IMR-90 (cell line): ENCODE measurements at regions not wholly inside any gene's neighbourhood (a gene's known extent, or its start where the extent isn't known, plus 50 kb on each side); places are given as distances from the start of the nearest gene placed in this dataset.

ENCODE experiments used
- ATAC-seq: fragments of 200-7000 bp; cut with Tn5 transposase; 2 replicates; pipeline ENCODE4 v1.9.1; 2020; ENCODE audit warnings: low read depth, mild to moderate bottlenecking, moderate library complexity
- BruUV-seq: library from RNA; stranded (reverse); fragments of 400-500 nt; replicated peaks from 2 replicates; lab custom pipeline; 2021; lab: Mats Ljungman, UMichigan
- CTCF ChIA-PET: fragments of 300-600 bp; formaldehyde crosslinking; extraction: SDS; loops from one replicate; lab custom pipeline; 2021; ENCODE audit warnings: antibody characterized with exemption; lab: Yijun Ruan, JAX
- POLR2A ChIA-PET: fragments of 300-600 bp; sonication (Branson Sonifier 250); formaldehyde crosslinking; loops from one replicate; lab custom pipeline; 2022; ENCODE audit warnings: antibody characterized with exemption; ENCODE audit not compliant: unreplicated experiment; lab: Charles Lee
- DNase-seq: peaks from one replicate; pipeline ENCODE4 v3.0.0; 2013
- H2AFZ ChIP-seq: replicated peaks from 2 replicates; pipeline ENCODE3; 2013; ENCODE audit warnings: low read length, mild to moderate bottlenecking; ENCODE audit not compliant: poor library complexity
- H2AK5ac ChIP-seq: 2 replicates; pipeline ENCODE4 v1.6.1; 2013; ENCODE audit warnings: low read depth, low read length, inconsistent platforms
- H2AK9ac ChIP-seq: replicated peaks from 2 replicates; pipeline ENCODE3; 2013; ENCODE audit warnings: mild to moderate bottlenecking, low read depth, low read length, moderate library complexity; ENCODE audit not compliant: poor library complexity
- H2BK120ac ChIP-seq: 2 replicates; pipeline ENCODE4 v1.6.1; 2013; ENCODE audit warnings: low read depth, low read length, inconsistent platforms
- H2BK15ac ChIP-seq: 3 replicates; pipeline ENCODE4 v1.6.1; 2013; ENCODE audit warnings: low read depth, low read length, inconsistent platforms
- H2BK20ac ChIP-seq: 2 replicates; pipeline ENCODE4 v1.6.1; 2013; ENCODE audit warnings: low read depth, mild to moderate bottlenecking, inconsistent platforms, low read length, moderate library complexity
- H2BK5ac ChIP-seq: 2 replicates; pipeline ENCODE4 v1.6.1; 2013; ENCODE audit warnings: mild to moderate bottlenecking, low read depth, low read length, inconsistent platforms; ENCODE audit not compliant: poor library complexity, severe bottlenecking
- H3K14ac ChIP-seq: replicated peaks from 2 replicates; pipeline ENCODE4 v1.6.1; 2013; ENCODE audit warnings: low read depth, low read length, inconsistent platforms
- H3K18ac ChIP-seq: 2 replicates; pipeline ENCODE4 v1.6.1; 2013; ENCODE audit warnings: low read depth, low read length, control low read depth
- H3K23ac ChIP-seq: 2 replicates; pipeline ENCODE4 v1.6.1; 2013; ENCODE audit warnings: low read depth, low read length, inconsistent platforms
- H3K27ac ChIP-seq: 2 replicates; pipeline ENCODE4 v1.5.1; 2013; ENCODE audit warnings: mild to moderate bottlenecking, control low read depth, low read length; ENCODE audit not compliant: insufficient read depth
- H3K27me3 ChIP-seq: 2 replicates; pipeline ENCODE4 v1.6.1; 2013; ENCODE audit warnings: low read length; ENCODE audit not compliant: control insufficient read depth, insufficient read depth
- H3K36me3 ChIP-seq: 2 replicates; pipeline ENCODE4 v1.6.1; 2013; ENCODE audit warnings: low read length, mixed read lengths; ENCODE audit not compliant: control insufficient read depth, insufficient read depth
- H3K4ac ChIP-seq: 2 replicates; pipeline ENCODE4 v1.6.1; 2013; ENCODE audit warnings: low read depth, low read length, inconsistent platforms
- H3K4me1 ChIP-seq: 2 replicates; pipeline ENCODE4 v1.6.1; 2013; ENCODE audit warnings: low read length, mixed read lengths; ENCODE audit not compliant: control insufficient read depth, insufficient read depth
- H3K4me2 ChIP-seq: 2 replicates; pipeline ENCODE4 v1.6.1; 2013; ENCODE audit warnings: low read depth, mild to moderate bottlenecking, control low read depth, low read length, moderate library complexity
- H3K4me3 ChIP-seq: 2 replicates; pipeline ENCODE4 v1.5.1; 2013; ENCODE audit warnings: low read depth, mild to moderate bottlenecking, control low read depth, low read length, moderate library complexity; ENCODE audit not compliant: insufficient read depth
- H3K56ac ChIP-seq: 2 replicates; pipeline ENCODE4 v1.6.1; 2013; ENCODE audit warnings: low read length, inconsistent platforms; ENCODE audit not compliant: insufficient read depth; ENCODE audit errors: extremely low read depth
- H3K79me1 ChIP-seq, 2 experiments: 2 replicates each; pipeline ENCODE4 v1.6.1; 2013; ENCODE audit warnings: low read length in 2 of 2, inconsistent platforms in 1 of 2, low read depth in 1 of 2
- H3K9ac ChIP-seq: 2 replicates; pipeline ENCODE4 v1.6.1; 2013; ENCODE audit warnings: low read depth, low read length, control low read depth
- H3K9me1 ChIP-seq: 2 replicates; pipeline ENCODE4 v1.6.1; 2013; ENCODE audit warnings: low read length, inconsistent platforms; ENCODE audit not compliant: insufficient read depth
- H3K9me3 ChIP-seq: 2 replicates; pipeline ENCODE4 v1.6.1; 2013; ENCODE audit warnings: low read length; ENCODE audit not compliant: control insufficient read depth, insufficient read depth
- H4K20me1 ChIP-seq: 2 replicates; pipeline ENCODE4 v1.6.1; 2013; ENCODE audit warnings: low read length, inconsistent platforms; ENCODE audit not compliant: insufficient read depth
- H4K5ac ChIP-seq: 2 replicates; pipeline ENCODE4 v1.6.1; 2013; ENCODE audit warnings: mild to moderate bottlenecking, low read depth, low read length, control low read depth
- H4K8ac ChIP-seq, 2 experiments: 2 replicates each; pipeline ENCODE4 v1.6.1; 2013; ENCODE audit warnings: low read depth in 2 of 2, low read length in 2 of 2, control low read depth in 1 of 2, inconsistent platforms in 1 of 2
- H4K91ac ChIP-seq: 2 replicates; pipeline ENCODE4 v1.6.1; 2013; ENCODE audit warnings: low read depth, low read length, inconsistent platforms; ENCODE audit not compliant: insufficient read depth
- BHLHE40 ChIP-seq: fragments of 150-350 bp; IDR thresholded peaks from 2 replicates; pipeline ENCODE4 v1.6.1; 2016; ENCODE audit warnings: mild to moderate bottlenecking, low read depth, low read length
- CEBPB ChIP-seq: IDR thresholded peaks from 2 replicates; pipeline ENCODE4 v1.6.1; 2012; ENCODE audit warnings: low read depth, low read length, improper control_type of control experiment
- CTCF ChIP-seq: conservative IDR thresholded peaks from 2 replicates; pipeline ENCODE4 v1.5.1; 2012; ENCODE audit warnings: mild to moderate bottlenecking, low read depth, low read length, improper control_type of control experiment
- MAZ ChIP-seq: IDR thresholded peaks from 2 replicates; pipeline ENCODE4 v1.6.1; 2012; ENCODE audit warnings: low read depth, mild to moderate bottlenecking, low read length, improper control_type of control experiment, moderate library complexity, borderline replicate concordance
- POLR2A ChIP-seq: IDR thresholded peaks from 2 replicates; pipeline ENCODE4 v1.6.1; 2012; ENCODE audit warnings: mild to moderate bottlenecking, low read depth, low read length
- RAD21 ChIP-seq: IDR thresholded peaks from 2 replicates; pipeline ENCODE4 v1.6.1; 2012; ENCODE audit warnings: low read length, improper control_type of control experiment
- RCOR1 ChIP-seq: IDR thresholded peaks from 2 replicates; pipeline ENCODE4 v1.6.1; 2012; ENCODE audit warnings: mild to moderate bottlenecking, low read length, improper control_type of control experiment; ENCODE audit not compliant: insufficient replicate concordance
- RFX5 ChIP-seq: IDR thresholded peaks from 2 replicates; pipeline ENCODE4 v1.8.0; 2012; ENCODE audit warnings: low read depth, mild to moderate bottlenecking, low read length, moderate library complexity
- SMC3 ChIP-seq: fragments of 150-350 bp; IDR thresholded peaks from 2 replicates; pipeline ENCODE4 v1.6.1; 2016; ENCODE audit warnings: low read depth, mild to moderate bottlenecking, antibody characterized with exemption, low read length, moderate library complexity
- USF2 ChIP-seq: fragments of 150-350 bp; IDR thresholded peaks from 2 replicates; pipeline ENCODE4 v1.6.1; 2017; ENCODE audit warnings: mild to moderate bottlenecking, antibody characterized with exemption, low read length, low read depth
- WGBS, 2 experiments: methylation state at CpG; one replicate each; pipeline versions ENCODE4 v1.1.5 to v1.1.7; 2013; ENCODE audit warnings: missing lambda C conversion rate in 2 of 2; ENCODE audit not compliant: insufficient read length in 1 of 2; ENCODE audit errors: extremely low coverage in 2 of 2; 5-methylcytosine and 5-hydroxymethylcytosine counted together
- dilution Hi-C: fragments of 300-500 bp; cut with HindIII; formaldehyde crosslinking; loops from one replicate; pipeline ENCODE4 v1.14.3; 2018; ENCODE audit warnings: low sequenced_read_pairs; ENCODE audit not compliant: unreplicated experiment
- in situ Hi-C: fragments of 300-500 bp; cut with MboI; formaldehyde crosslinking; loops from 3 replicates; pipeline ENCODE4 v1.14.3; 2019; ENCODE audit warnings: low sequenced_read_pairs, inconsistent platforms, mixed read lengths
- intact Hi-C: fragments of 100-400 bp; cut with micrococcal nuclease; formaldehyde crosslinking; loops from 2 replicates; pipeline ENCODE4 v1.10.0; 2022

DNA sequence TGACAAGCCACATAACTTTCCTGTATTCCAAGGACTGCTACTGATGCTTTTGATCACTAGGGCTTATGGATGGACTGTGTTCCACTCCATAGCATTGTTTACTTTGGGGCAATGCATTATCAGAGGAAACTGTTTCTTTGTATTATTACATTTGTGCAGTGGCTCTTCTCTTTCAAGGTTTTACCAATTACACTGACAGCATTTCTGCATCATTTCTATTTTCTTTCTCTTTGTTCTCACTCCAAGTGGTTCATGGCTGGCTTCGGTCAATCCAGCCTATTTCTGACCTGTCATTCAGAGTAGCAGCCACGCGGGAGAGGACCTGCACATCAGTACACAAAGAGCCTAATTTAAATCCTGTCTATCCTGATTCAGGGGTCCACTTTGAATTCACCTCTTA, 711.0 kb downstream of the TLE4 start:
- no TSS peak for BruUV-seq
- Histone ChIP-seq H2BK5ac (no peak overlapping the region), H3K9me1 (no peaks in the 10 kb centered on the region), H2BK120ac (no peak overlapping the region), H3K23ac (no peak overlapping the region), H4K20me1 (no peaks in the 10 kb centered on the region), H2BK20ac (no peak overlapping the region), H2BK15ac (no peak overlapping the region), H3K18ac (no peak overlapping the region), H3K9me3 (no peaks in the 10 kb centered on the region), H3K4me2 (no peak overlapping the region), H3K9ac (no peak overlapping the region), H4K91ac (no peak overlapping the region), H4K5ac (no peak overlapping the region), H3K4me3 (no peak overlapping the region), H3K36me3 (no peaks in the 10 kb centered on the region), H3K79me1 (no peaks in the 10 kb centered on the region), H3K27me3 (no peaks in the 10 kb centered on the region), H3K27ac (no peak overlapping the region), H3K4me1 (no peaks in the 10 kb centered on the region), H3K4ac (no peak overlapping the region), H2AK5ac (no peak overlapping the region), H4K8ac (no peak overlapping the region), H3K14ac (no peak overlapping the region), H2AFZ (no peak overlapping the region), H3K56ac (no peak overlapping the region), H2AK9ac (no peak overlapping the region)
- DNase-seq = no peak
- CTCF ChIA-PET = no interaction called here
- no peak for ATAC-seq
- in situ Hi-C loops = no loop called here
- TF ChIP-seq BHLHE40 (no peak), MAZ (no peak), RAD21 (no peak), POLR2A (no peak), CTCF (no peak), CEBPB (no peak), RFX5 (no peak), RCOR1 (no peak), USF2 (no peak), SMC3 (no peak)
- dilution Hi-C loops = no loop called here
- POLR2A ChIA-PET = interaction anchor here (0.6 kb wide), 1 partner anchor 352 kb away, joined by 5 read pairs; no protein-coding TSS in a partner anchor
- intact Hi-C loops = no loop called here
- WGBS, 2 experiments = 50% methylated on average over 1 of the region's 3 CpGs; no CpG with 5 or more reads in 1 of the 2 experiments
